ENCODE measurements at regions not wholly inside any gene's neighbourhood (a gene's known extent, or its start where the extent isn't known, plus 50 kb on each side); places are given as distances from the start of the nearest gene placed in this dataset.

DNA sequence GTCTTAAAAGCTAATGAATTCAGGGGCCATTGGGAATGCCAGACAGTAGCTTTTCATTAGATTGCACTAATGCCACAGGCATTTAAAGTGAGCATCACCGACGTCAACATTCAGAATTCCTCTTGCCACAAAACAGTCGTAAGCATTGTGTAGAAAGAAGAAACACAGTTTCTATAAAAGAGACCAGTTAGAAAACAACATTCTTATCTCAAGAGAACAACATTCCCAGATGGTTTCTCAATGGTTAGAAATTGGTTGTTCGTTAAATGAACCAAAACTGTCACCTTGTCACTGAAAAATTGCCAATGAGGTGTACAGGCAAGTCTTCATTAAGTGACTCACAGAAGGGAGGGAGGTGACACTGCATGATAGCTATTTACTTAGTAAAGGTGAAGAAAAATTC, 401.6 kb upstream of the PRR16 start:
- DNase-seq (ENCODE audit: extremely low spot score in 2 of 2): no peak
- no peaks in the 10 kb centered on the region for H3K4me1 ChIP-seq
- intact Hi-C loops (cut with DNase I): no loop called here
- no peak for TF ChIP-seq POLR2A (IDR thresholded peaks at IDR 0.05)
- no peak for TF ChIP-seq POLR2AphosphoS5 (IDR thresholded peaks at IDR 0.05; ENCODE audit: insufficient read depth in 1 of 2, low read depth in 1 of 2)
- TF ChIP-seq, protein P1, sequence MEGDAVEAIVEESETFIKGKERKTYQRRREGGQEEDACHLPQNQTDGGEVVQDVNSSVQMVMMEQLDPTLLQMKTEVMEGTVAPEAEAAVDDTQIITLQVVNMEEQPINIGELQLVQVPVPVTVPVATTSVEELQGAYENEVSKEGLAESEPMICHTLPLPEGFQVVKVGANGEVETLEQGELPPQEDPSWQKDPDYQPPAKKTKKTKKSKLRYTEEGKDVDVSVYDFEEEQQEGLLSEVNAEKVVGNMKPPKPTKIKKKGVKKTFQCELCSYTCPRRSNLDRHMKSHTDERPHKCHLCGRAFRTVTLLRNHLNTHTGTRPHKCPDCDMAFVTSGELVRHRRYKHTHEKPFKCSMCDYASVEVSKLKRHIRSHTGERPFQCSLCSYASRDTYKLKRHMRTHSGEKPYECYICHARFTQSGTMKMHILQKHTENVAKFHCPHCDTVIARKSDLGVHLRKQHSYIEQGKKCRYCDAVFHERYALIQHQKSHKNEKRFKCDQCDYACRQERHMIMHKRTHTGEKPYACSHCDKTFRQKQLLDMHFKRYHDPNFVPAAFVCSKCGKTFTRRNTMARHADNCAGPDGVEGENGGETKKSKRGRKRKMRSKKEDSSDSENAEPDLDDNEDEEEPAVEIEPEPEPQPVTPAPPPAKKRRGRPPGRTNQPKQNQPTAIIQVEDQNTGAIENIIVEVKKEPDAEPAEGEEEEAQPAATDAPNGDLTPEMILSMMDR (IDR thresholded peaks at IDR 0.05): no peak
- H3K36me3 ChIP-seq: no peaks in the 10 kb centered on the region
- no peak overlapping the region for H3K27ac ChIP-seq
- no peaks in the 10 kb centered on the region for H3K27me3 ChIP-seq
- H3K9me3 ChIP-seq: no peaks in the 10 kb centered on the region
- no peak overlapping the region for H3K4me3 ChIP-seq

DNA sequence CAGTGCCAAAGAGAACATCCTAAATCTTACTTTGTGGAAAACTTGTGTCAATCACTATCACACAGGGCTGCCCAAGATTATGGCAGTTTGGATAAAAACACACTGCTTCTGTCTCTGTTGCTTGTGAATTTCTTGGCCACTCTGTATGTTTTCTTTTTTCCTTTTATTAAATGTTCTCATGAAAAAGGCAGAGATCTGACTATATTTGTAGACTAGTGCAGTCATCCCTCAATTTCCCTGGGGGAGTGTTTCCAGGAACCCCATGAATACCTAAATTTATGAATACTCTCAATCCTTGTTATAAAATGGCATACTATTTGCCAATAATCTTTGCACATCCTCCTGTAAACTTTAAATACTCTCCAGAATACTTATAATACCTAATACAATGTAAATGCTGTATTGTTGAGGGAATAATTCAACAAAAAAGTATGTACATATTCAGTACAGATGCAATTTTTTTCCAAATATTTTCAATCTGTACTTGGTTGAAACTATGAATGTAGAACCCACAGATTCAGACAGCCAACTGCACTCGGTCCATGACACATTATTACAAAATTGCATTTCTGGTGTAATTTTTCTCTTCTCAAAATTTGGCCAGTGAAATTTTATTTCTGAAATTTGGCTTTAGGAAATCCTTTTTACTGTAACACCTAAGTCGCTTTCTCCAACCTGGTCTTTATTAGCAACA, 391.9 kb upstream of the PRR16 start:
- no peaks in the 10 kb centered on the region for H3K9me3 ChIP-seq
- H3K27ac ChIP-seq: no peak overlapping the region
- no peak for TF ChIP-seq POLR2A (IDR thresholded peaks at IDR 0.05)
- TF ChIP-seq, protein P1 (IDR thresholded peaks at IDR 0.05): no peak
- TF ChIP-seq POLR2AphosphoS5 (IDR thresholded peaks at IDR 0.05; ENCODE audit: insufficient read depth in 1 of 2, low read depth in 1 of 2): no peak
- intact Hi-C loops (cut with DNase I): no loop called here
- no peak overlapping the region for H3K4me3 ChIP-seq
- H3K27me3 ChIP-seq: no peaks in the 10 kb centered on the region
- H3K36me3 ChIP-seq: no peaks in the 10 kb centered on the region
- H3K4me1 ChIP-seq: no peaks in the 10 kb centered on the region
- DNase-seq (ENCODE audit: extremely low spot score in 2 of 2): no peak

DNA sequence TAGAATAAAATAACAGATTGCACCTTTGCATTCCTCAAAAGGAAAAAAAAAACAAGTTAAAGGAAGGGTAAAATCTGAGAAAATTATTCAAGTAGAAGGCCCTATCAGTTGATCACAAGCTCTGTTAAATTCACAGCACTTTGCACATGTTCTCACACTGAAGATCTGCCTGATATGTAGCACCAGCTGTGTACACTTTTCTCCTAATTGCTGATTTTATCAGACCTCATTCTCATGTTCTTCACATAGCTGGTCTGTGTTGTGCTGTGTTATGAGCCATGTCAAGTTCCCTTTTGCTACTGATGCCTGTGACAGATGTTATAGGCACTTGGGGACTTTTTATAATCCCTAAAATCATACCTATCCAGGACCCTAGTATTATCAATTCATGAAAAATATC, 390.4 kb upstream of the PRR16 start:
- Histone ChIP-seq H3K27me3 (no peaks in the 10 kb centered on the region), H3K4me3 (no peak overlapping the region), H3K4me1 (no peaks in the 10 kb centered on the region), H3K9me3 (no peaks in the 10 kb centered on the region), H3K36me3 (no peaks in the 10 kb centered on the region), H3K27ac (no peak overlapping the region)
- no peak for DNase-seq (ENCODE audit: extremely low spot score in 2 of 2)
- intact Hi-C loops (cut with DNase I): no loop called here
- TF ChIP-seq POLR2AphosphoS5 (IDR thresholded peaks at IDR 0.05; ENCODE audit: insufficient read depth in 1 of 2, low read depth in 1 of 2) (no peak), POLR2A (IDR thresholded peaks at IDR 0.05) (no peak)
- TF ChIP-seq, protein P1 (IDR thresholded peaks at IDR 0.05): no peak

DNA sequence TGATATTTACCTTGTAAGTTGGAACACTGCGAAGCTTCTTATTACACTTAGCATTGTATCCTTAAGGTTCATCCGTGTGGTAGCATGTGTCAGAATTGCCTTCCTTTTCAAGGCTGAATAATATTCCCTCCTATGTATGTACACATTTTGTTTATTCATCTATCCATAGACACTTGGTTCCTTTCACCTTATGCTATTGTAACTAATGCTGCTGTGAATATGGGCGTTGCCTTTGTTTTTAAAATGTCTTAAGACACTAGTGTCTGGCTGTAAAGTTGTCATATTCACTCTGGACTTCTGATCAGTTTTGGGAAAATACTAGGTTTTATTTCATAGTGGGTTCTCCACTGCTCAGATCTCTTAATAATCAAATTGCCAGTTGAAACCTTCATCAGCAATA, 383.3 kb upstream of the PRR16 start:
- H3K27me3 ChIP-seq: no peaks in the 10 kb centered on the region
- intact Hi-C loops (cut with DNase I): no loop called here
- no peaks in the 10 kb centered on the region for H3K9me3 ChIP-seq
- H3K4me3 ChIP-seq: no peak overlapping the region
- H3K27ac ChIP-seq: no peak overlapping the region
- H3K36me3 ChIP-seq: no peaks in the 10 kb centered on the region
- TF ChIP-seq POLR2AphosphoS5 (IDR thresholded peaks at IDR 0.05; ENCODE audit: insufficient read depth in 1 of 2, low read depth in 1 of 2) (no peak), POLR2A (IDR thresholded peaks at IDR 0.05) (no peak)
- TF ChIP-seq, protein P1 (IDR thresholded peaks at IDR 0.05): no peak
- DNase-seq (ENCODE audit: extremely low spot score in 2 of 2): no peak
- no peaks in the 10 kb centered on the region for H3K4me1 ChIP-seq

DNA sequence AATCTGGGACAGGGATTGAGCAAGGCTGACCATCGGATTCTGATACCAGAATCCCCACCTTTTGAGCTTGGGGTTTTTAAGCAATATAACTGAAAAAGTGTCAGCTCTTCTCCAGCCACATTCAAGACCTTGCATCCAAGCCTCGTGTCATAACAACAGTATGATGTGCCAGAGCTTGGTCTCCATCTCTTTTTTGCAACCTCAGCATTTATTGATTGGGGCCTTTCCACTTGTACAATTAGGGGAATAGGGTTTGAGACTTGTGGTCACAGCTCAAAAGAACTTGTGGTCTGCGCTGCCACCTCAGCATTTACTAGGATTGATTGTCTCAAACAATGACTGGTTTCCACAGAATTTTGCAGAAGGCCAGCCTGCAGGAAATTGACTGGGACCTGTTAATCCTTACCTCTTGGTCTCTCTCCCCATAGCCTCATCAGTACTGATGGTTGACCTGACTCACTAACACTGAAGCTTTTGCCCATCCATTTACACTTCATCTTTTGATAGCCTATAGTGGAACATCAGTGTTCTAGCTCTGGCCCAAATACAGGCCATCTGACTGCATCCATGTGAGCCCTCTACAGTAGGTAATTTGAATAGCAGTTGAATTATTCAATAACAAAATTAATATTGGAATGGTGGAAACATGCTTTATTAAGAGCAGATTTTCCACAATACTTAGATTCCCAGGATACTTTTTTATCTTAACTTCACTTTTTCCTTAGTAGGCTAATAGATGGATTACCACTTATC, 381.6 kb upstream of the PRR16 start:
- no peak for DNase-seq (ENCODE audit: extremely low spot score in 2 of 2)
- no peaks in the 10 kb centered on the region for H3K4me1 ChIP-seq
- H3K4me3 ChIP-seq: no peak overlapping the region
- H3K27me3 ChIP-seq: no peaks in the 10 kb centered on the region
- intact Hi-C loops (cut with DNase I): no loop called here
- H3K9me3 ChIP-seq: no peaks in the 10 kb centered on the region
- no peak overlapping the region for H3K27ac ChIP-seq
- no peaks in the 10 kb centered on the region for H3K36me3 ChIP-seq
- no peak for TF ChIP-seq POLR2A (IDR thresholded peaks at IDR 0.05)
- TF ChIP-seq, protein P1 (IDR thresholded peaks at IDR 0.05): no peak
- TF ChIP-seq POLR2AphosphoS5 (IDR thresholded peaks at IDR 0.05; ENCODE audit: insufficient read depth in 1 of 2, low read depth in 1 of 2): no peak
